ENCODE measurements at regions not wholly inside any gene's neighbourhood (a gene's known extent, or its start where the extent isn't known, plus 50 kb on each side); places are given as distances from the start of the nearest gene placed in this dataset.
"Not testable (repeated sequence)": the region's sequence is repeated elsewhere in the genome, so short reads cannot be mapped to it uniquely, and the experiment has no call there.

GRCh38 chr1:147071142-147071541 lies 101.1 kb downstream of the PRKAB2 start:
- no peak overlapping the region for H3K27ac ChIP-seq
- 32% methylated on average over 1 of the region's 1 CpG for WGBS (ENCODE audit: missing lambda C conversion rate)
- CTCF ChIA-PET: no interaction called here
- TF ChIP-seq CTCF (IDR thresholded peaks at IDR 0.05): no peak
- no peak for TF ChIP-seq MAZ (IDR thresholded peaks at IDR 0.05; ENCODE audit: borderline replicate concordance, low read depth, low read length)
- TF ChIP-seq FOXS1 (CRISPR knock-in tag; IDR thresholded peaks at IDR 0.05): no peak
- TF ChIP-seq TP53 (CRISPR knock-in tag; IDR thresholded peaks at IDR 0.05): no peak
- TF ChIP-seq ELK1 (IDR thresholded peaks at IDR 0.05; ENCODE audit: low read depth, low read length): no peak
- no peak for TF ChIP-seq MYC (IDR thresholded peaks at IDR 0.05; ENCODE audit: borderline replicate concordance, low read length)
- no peak for TF ChIP-seq HES2 (IDR thresholded peaks at IDR 0.05)
- no peak for TF ChIP-seq CBX2 (IDR thresholded peaks at IDR 0.05; ENCODE audit: borderline replicate concordance, low read depth)
- no peak for TF ChIP-seq EP300 (IDR thresholded peaks at IDR 0.05)
- no peak for TF ChIP-seq KDM5A (IDR thresholded peaks at IDR 0.05)
- TF ChIP-seq TFCP2L1 (CRISPR knock-in tag; IDR thresholded peaks at IDR 0.05): no peak
- no peak for TF ChIP-seq CHD4 (IDR thresholded peaks at IDR 0.05; ENCODE audit: borderline replicate concordance)
- no peak for TF ChIP-seq POLR2AphosphoS2 (conservative IDR thresholded peaks at IDR 0.05; ENCODE audit: low read length)
- no peak for TF ChIP-seq CHD2 (IDR thresholded peaks at IDR 0.05; ENCODE audit: low read length, partially characterized antibody)
- no peak for TF ChIP-seq POLR2A (IDR thresholded peaks at IDR 0.05; ENCODE audit: low read length)
- TF ChIP-seq ESRRA (IDR thresholded peaks at IDR 0.05; ENCODE audit: borderline replicate concordance, low read length): no peak
- no peaks in the 10 kb centered on the region for H3K4me1 ChIP-seq
- no peaks in the 10 kb centered on the region for H3K9me3 ChIP-seq
- DNase-seq (ENCODE audit: low read depth in 1 of 2, low spot score in 1 of 2): no peak
- POLR2A ChIA-PET: interaction anchor here (0.8 kb wide), 1 partner anchor 13 kb away, joined by 3 read pairs; no protein-coding TSS in a partner anchor
- no peak overlapping the region for H3K4me2 ChIP-seq
- FAIRE-seq: no peak
- ATAC-seq: no peak
- no peak overlapping the region for H3K4me3 ChIP-seq

GRCh38 chr1:147062956-147063355 lies 109.3 kb downstream of the PRKAB2 start:
- Histone ChIP-seq H3K27ac (no peak overlapping the region), H3K4me1 (no peaks in the 10 kb centered on the region), H3K9me3 (no peaks in the 10 kb centered on the region), H3K4me2 (no peak overlapping the region), H3K4me3 (no peak overlapping the region)
- no peak for TF ChIP-seq FOXS1 (CRISPR knock-in tag; IDR thresholded peaks at IDR 0.05)
- no peak for TF ChIP-seq RFX5 (IDR thresholded peaks at IDR 0.05)
- no peak for TF ChIP-seq TP53 (CRISPR knock-in tag; IDR thresholded peaks at IDR 0.05)
- TF ChIP-seq HMGXB4 (CRISPR knock-in tag; IDR thresholded peaks at IDR 0.05; ENCODE audit: borderline replicate concordance): no peak
- no peak for TF ChIP-seq TFCP2L1 (CRISPR knock-in tag; IDR thresholded peaks at IDR 0.05)
- no peak for TF ChIP-seq BCL3 (IDR thresholded peaks at IDR 0.05)
- no peak for TF ChIP-seq EHMT2 (IDR thresholded peaks at IDR 0.05; ENCODE audit: low read depth)
- no peak for TF ChIP-seq POLR2AphosphoS2 (conservative IDR thresholded peaks at IDR 0.05; ENCODE audit: low read length)
- no peak for TF ChIP-seq ZNF302 (CRISPR knock-in tag; IDR thresholded peaks at IDR 0.05)
- no peak for TF ChIP-seq BHLHE40 (IDR thresholded peaks at IDR 0.05; ENCODE audit: low read depth, low read length)
- TF ChIP-seq FOSL2 (IDR thresholded peaks at IDR 0.05): no peak
- no peak for TF ChIP-seq FOSL2 (CRISPR knock-in tag; IDR thresholded peaks at IDR 0.05)
- no peak for TF ChIP-seq JUN (IDR thresholded peaks at IDR 0.05)
- ATAC-seq: no peak
- no peak for DNase-seq (ENCODE audit: low read depth in 1 of 2, low spot score in 1 of 2)
- ChIA-PET POLR2A (no interaction called here), CTCF (interaction anchor here (0.9 kb wide), 1 partner anchor 110 kb away, joined by 3 read pairs; no protein-coding TSS in a partner anchor)
- FAIRE-seq: no peak
- WGBS (ENCODE audit: missing lambda C conversion rate): 4% methylated on average over 2 of the region's 2 CpGs

GRCh38 chr1:147061880-147062279 lies 110.4 kb downstream of the PRKAB2 start:
- H3K4me1 ChIP-seq; H3K4me2 ChIP-seq; H3K27ac ChIP-seq; DNase-seq (ENCODE audit: low read depth in 1 of 2, low spot score in 1 of 2); H3K4me3 ChIP-seq; FAIRE-seq; POLR2A ChIA-PET; CTCF ChIA-PET; H3K9me3 ChIP-seq; ATAC-seq: not testable (repeated sequence)
- WGBS (ENCODE audit: missing lambda C conversion rate): 42% methylated on average over 8 of the region's 21 CpGs
